ENCODE measurements at regions not wholly inside any gene's neighbourhood (a gene's known extent, or its start where the extent isn't known, plus 50 kb on each side); places are given as distances from the start of the nearest gene placed in this dataset.

- no peak for DNase-seq
Measured at GRCh38 chr10:131653140-131653539, 247.7 kb upstream of the PPP2R2D start.

GRCh38 chr10:131653554-131654470 is 247.0 kb upstream of the PPP2R2D start:
- no peak for DNase-seq

DNA sequence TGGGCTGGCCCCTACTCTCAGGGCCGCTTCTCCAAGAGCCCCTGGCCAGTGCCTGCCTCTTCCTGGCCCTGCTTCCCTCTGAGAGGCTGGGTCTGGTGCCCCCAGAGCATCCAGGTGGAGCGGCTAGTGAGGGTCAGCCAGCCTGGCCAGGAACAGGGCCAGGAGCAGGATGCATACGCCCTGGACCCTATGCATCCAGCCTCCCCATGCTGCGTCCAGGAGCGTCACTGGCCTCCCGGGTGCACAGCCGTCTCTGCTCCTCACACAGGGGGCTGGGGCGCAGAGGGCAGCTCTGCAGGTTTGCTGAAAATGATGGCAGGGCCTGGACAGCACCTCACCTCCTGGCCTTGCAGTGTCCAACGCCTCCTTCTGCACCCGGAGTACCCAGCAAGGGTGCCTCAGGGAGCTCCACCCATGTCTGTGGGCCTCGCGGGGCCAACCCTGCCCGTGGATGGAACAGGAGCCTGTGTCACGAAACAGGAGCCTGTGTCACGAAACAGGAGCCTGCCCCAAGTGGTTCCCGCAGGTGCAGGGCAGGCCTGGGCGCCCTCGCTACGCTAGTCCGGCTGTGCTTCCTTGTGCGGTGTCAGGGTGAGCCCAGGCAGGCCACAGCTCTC is 246.2 kb upstream of the PPP2R2D start:
- no peak for DNase-seq

DNA sequence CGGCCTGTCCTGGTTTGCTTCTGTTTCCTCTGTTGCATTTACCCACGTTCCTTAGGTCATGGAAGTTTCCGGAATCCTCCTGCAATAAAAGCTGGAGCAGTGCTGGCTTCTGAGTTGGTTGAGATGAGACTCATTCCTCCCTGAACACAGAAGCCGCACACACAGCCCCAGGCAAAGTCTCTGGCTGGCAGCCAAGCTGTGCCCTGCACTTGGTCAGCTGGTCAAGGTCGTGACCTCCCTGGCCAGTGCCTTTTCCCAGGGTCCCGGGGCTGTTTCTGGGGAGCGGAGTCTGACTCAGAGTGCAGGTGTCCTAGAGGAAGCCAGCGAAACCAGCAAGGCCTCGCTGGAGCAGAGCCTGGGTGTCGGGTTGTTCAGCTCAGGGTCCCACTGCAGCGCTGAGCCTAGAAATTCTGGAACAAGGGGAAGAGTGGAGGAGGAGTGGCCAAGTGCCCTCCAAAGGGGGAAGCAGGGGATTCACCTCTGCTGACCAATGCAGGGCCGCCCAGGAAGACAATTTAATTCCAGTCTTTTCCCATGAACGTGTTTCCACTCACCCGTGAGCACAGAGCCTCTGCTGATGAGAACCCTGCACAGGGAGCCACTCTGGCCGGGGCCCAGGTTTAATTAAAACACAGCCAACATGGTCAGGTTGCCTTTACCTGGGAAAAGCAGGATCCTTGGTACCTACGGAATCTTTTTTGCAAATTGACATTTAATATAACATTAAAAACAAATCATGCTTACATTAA is 245.5 kb upstream of the PPP2R2D start:
- no peak for DNase-seq

DNA sequence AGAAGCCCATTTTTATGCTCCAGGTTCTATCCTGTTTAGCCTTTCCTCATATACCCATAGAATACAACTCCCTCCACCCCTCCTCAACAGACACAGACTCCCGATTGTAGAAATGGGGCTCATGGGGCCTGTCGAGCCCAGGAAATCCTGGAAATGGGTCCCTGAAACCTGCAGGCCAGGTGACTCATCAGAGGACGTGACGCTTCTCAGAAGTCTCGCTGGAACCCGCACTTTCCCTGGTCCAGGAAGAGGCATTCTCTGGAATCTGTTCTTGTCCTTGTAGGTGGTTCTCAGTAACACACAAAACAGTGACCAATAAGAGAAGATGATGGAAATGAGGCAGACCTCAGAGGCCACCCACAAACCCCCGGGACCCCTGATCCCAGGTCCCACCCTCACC is 244.8 kb upstream of the PPP2R2D start:
- no peak for DNase-seq

DNA sequence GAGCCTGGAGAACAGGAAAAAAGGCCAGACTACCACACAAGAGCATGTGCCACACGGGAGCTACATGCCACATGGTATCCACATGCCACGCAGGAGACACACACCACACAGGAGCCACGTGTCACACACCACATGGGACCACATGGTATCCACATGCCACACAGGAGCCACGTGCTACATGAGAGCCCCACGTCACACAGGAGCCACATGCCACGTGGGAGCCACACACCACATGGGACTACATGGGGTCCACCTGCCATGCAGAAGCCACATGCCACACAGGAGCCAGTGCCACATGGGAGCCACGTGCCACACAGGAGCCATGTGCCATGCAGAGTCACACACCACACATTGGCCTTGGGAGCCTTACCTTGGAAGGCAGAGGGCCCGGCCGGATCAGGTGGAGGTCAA is 244.4 kb upstream of the PPP2R2D start:
- DNase-seq: no peak

DNA sequence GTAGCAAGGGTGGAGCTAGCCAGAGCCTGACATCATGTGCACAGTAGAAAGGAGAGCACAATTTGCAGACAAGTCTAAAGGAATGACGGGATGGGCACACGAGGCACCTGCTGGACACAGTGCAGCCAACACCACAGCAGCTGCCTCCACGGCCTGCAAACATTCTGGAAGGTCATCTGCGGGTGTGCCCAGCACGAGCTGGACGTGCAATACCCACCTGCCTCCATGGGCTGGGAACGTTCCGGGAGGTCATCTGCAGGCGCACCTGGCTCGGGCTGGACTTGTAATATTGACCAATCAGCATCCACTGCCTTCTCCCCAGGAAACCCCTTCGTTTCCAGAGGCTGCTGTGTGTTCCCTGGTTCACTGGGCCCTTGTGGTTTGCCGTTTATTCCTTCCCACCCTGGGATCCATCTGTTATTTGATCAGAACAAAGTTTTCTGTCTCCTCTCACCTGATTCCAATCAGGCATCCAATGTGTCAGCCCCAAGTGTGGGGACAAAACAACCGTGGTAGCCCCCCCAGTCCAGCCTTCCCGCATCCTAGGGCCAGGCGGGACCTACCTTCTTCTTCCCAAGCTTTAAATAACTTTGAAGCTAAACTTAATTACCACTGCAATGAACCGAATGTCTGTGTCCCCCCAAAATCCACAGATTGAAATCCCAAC is 243.4 kb upstream of the PPP2R2D start:
- DNase-seq: no peak

- no peak for DNase-seq
Measured at GRCh38 chr10:131657985-131658330, 242.8 kb upstream of the PPP2R2D start.

DNA sequence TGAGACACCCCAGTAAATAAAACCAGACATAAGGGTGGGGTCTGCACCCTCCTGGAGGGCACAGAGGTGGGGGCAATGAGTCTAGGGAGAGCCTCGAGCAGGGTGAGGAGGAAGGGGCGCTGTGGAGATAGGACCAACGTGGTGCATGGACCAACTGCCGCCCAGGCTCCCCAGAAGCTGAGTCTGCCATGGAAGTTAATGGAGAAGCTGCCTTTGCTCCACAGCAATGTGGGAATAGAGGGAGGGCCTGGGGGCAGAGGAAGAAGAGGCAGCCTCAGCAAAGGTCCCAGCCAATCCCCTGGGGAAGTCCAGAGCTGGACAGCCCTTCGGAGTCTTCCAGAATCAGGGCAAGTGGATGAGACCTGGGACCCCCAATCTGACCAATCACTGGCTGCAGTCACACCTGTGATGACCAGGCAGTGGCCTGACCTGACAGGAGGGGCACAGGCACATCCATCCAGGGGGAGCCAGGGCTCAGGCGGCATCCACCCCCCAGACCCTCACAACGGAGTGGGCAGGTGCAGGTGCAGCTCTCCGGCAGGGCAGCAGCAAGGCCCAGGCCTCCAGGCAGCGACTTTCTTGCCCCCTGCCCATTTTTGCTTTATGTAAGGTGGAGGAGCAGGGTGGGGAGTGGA is 242.2 kb upstream of the PPP2R2D start:
- DNase-seq: no peak

GRCh38 chr10:131660427-131660826 is 240.4 kb upstream of the PPP2R2D start:
- DNase-seq: no peak

DNA sequence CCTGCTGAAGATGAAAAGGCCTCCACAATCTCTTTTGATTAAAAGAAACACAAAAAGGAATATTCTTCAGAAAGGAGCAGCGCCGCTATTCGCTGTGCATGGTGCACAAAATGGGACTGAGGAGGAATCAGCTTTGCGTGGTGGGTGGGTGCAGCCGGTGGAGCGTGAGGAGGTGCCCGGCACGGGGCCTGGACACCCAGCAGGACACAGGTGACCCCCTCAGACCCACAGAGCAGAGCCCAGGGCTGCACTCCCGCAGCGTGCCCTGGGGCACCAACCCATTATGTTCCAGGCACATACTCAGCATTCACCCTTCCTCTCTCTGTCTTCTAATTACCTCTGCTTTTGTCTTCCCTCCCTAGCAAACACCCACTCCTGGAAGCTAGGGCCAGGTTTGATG is 238.0 kb upstream of the PPP2R2D start:
- no peak for DNase-seq

DNA sequence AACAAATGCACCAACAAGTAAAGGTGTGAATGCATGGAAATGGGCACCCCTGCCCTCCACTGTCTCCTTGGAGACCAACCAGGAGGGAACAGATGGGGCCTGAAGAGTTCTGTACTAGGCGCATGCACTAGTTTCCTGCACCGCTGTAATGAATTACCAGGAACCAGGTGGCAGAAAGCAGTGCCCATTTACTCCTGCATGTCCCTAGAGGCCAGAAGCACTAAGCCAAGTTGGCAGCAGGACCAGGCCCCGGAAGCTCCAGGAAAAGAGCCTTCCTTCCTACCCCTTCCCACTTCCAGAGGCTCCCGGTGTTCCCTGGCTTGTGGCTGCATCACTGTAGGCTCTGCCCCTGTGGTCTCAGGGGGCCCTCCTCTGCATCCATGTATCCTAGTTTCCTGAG is 237.5 kb upstream of the PPP2R2D start:
- no peak for DNase-seq

DNA sequence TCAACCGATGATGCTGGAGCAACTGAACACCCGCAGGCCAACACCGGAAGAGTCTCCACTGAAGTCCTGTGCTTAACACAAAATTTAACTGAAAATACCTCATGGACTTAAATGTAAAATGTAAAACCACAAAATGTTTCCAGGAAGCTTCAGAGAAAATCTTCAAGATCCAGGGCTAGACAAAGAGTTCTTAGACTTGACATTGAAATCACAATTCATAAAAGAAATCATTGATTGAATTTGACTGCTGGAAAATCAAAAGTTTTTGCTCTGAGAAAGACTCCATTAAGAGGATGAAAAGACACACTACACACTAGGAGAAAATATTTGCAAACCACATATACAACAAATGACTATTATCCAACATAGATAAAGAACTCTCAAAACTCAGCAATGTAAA is 234.7 kb upstream of the PPP2R2D start:
- DNase-seq: no peak

DNA sequence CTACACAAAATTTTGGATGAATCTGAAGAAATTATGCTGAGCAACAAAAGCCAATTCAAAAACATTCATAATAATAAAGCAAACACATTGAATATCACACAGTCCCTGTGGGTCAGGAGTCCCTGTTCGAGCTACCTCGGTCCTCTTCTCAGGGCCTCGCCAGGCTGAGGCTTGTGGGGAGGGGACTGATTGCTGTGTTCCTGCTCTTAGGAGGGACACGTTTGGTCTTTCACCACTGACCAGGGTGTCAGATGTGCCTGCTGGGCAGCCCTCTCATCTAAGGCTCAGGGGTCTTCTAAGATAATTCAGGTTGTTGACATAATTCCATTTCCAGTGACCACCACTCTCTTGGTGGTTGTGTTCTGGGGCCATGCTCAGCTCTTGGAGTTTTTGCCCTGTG is 233.8 kb upstream of the PPP2R2D start:
- DNase-seq: no peak

DNA sequence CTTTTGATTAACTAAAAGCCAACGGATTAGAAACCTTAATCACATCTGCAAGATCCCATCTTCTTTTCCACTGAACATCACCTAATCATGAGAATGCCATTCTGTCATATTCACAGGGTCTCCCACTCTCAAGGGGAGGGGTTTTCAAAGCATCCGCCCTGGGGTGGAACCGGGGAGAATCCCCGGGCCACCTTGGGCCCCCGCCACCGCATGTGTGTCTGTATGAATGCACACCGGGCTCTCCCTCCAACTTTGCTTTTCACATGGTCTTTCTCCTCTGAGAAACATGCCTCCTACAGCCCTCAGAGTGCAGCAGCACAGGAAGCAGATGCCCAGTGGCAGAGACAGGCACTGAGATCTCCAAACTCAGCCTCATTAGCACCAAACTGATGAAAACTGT is 233.2 kb upstream of the PPP2R2D start:
- no peak for DNase-seq

- DNase-seq: no peak
Measured at GRCh38 chr10:131668903-131669302, 231.9 kb upstream of the PPP2R2D start.

DNA sequence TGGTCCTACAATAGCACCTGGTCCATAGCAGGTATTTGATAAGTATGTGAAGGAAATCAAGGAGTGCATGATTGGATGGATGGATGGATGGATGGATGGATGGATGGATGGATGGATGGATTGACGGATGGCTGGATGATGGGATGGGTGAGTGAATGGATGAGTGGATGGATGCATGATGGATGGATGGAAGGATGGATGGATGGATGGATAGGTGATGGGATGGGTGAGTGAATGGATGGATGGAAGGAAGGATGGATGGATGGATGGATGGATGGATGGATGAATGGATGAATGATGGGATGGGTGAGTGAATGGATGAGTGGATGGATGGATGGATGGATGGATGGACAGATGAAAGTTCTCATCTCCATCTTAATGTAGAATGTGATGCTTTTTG is 231.0 kb upstream of the PPP2R2D start:
- no peak for DNase-seq

DNA sequence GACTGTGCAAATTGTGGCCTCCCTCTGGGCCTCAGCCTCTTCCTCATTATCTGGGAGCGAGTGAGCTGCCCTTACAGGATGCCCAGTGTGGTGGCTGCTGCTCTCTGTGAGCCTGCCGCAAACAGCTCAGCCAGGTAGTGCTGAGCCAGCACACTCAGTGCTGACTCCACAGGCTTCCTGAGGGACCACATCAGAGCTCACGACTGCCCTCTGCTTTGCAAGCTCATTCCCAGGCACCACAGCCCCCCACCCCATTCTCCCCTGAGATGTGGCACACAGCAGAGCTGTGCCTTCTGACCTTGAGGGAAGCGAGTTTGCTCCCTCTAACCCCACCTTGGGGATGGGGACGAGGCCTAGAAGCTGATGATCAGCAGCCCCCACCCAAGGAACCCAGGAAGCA is 230.5 kb upstream of the PPP2R2D start:
- no peak for DNase-seq

- DNase-seq: no peak
Measured at GRCh38 chr10:131673396-131673795, 227.4 kb upstream of the PPP2R2D start.

DNA sequence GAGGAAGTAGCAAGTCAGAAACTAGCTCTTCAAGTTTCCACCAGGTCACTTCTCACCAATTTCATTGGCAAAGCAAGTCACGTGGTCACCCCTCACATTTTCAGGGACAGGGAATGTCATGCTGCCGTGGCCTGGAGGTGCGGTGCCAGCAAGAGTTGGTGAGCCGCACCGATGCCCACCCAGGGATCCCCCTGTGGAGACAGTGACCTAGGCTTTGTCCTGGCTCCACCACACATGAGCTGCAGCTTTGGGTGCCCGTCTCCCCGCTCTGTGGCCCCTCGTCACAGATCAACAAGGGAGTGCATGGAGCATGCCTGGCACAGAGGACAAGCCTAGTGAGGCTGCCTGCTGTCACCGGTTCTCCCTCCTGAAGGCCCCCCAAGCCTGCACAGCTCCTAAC is 226.7 kb upstream of the PPP2R2D start:
- no peak for DNase-seq

- DNase-seq: no peak
Measured at GRCh38 chr10:131675104-131675503, 225.7 kb upstream of the PPP2R2D start.

- DNase-seq: no peak
Measured at GRCh38 chr10:131676046-131676799, 224.6 kb upstream of the PPP2R2D start.

All from activated T-cell treated with anti-CD3 and anti-CD28 coated beads, Interleukin-2, amount 50 U/mL, for 1 hour (primary cell).